GM18861 (cell line): ENCODE measurements at regions not wholly inside any gene's neighbourhood (a gene's known extent, or its start where the extent isn't known, plus 50 kb on each side); places are given as distances from the start of the nearest gene placed in this dataset.
"Not testable (repeated sequence)": the region's sequence is repeated elsewhere in the genome, so short reads cannot be mapped to it uniquely, and the experiment has no call there.

Experiments
- ATAC-seq: cut with Tn5 transposase; IDR thresholded peaks from one replicate; pipeline ENCODE4 v1.9.1; 2021; ENCODE audit not compliant: unreplicated experiment

GRCh38 chr2:122055521-122055931, 300.1 kb downstream of the TSN start:
- no peak for ATAC-seq

GRCh38 chr2:122056853-122057252, 301.4 kb downstream of the TSN start:
- no peak for ATAC-seq

- ATAC-seq, result no peak
These were observed 305.8 kb downstream of the TSN start for GRCh38 chr2:122061206-122061605.

GRCh38 chr2:122061831-122062230, 306.4 kb downstream of the TSN start:
- no peak for ATAC-seq

GRCh38 chr2:122062506-122062905, 307.1 kb downstream of the TSN start:
- no peak for ATAC-seq

GRCh38 chr2:122063716-122064115, 308.3 kb downstream of the TSN start:
- ATAC-seq, result no peak

GRCh38 chr2:122070241-122070731, 314.8 kb downstream of the TSN start:
- ATAC-seq, result no peak

- no peak for ATAC-seq
These were observed 317.2 kb downstream of the TSN start for GRCh38 chr2:122072666-122073065.

- ATAC-seq, result no peak
These were observed 318.8 kb downstream of the TSN start for GRCh38 chr2:122074201-122074600.

- no peak for ATAC-seq
These were observed 319.9 kb downstream of the TSN start for GRCh38 chr2:122075381-122075780.

- no peak for ATAC-seq
These were observed 321.7 kb downstream of the TSN start for GRCh38 chr2:122077114-122077513.

- no peak for ATAC-seq
These were observed 322.3 kb downstream of the TSN start for GRCh38 chr2:122077771-122078170.

GRCh38 chr2:122078451-122078850, 323.0 kb downstream of the TSN start:
- ATAC-seq, result no peak

- ATAC-seq, result no peak
These were observed 324.4 kb downstream of the TSN start for GRCh38 chr2:122079844-122080243.

GRCh38 chr2:122080316-122080715, 324.9 kb downstream of the TSN start:
- no peak for ATAC-seq

GRCh38 chr2:122080871-122081270, 325.4 kb downstream of the TSN start:
- no peak for ATAC-seq

- ATAC-seq, result no peak
These were observed 326.3 kb downstream of the TSN start for GRCh38 chr2:122081751-122082150.

GRCh38 chr2:122083256-122084048, 328.0 kb downstream of the TSN start:
- ATAC-seq, result no peak

- ATAC-seq, result not testable (repeated sequence)
These were observed 330.2 kb downstream of the TSN start for GRCh38 chr2:122085672-122086071.

GRCh38 chr2:122094557-122094956, 339.1 kb downstream of the TSN start:
- ATAC-seq, result no peak

GRCh38 chr2:122096761-122097160, 341.3 kb downstream of the TSN start:
- no peak for ATAC-seq

- no peak for ATAC-seq
These were observed 342.9 kb downstream of the TSN start for GRCh38 chr2:122098306-122098705.

- ATAC-seq, result no peak
These were observed 344.9 kb downstream of the TSN start for GRCh38 chr2:122100346-122100745.
